ENCODE measurements at regions not wholly inside any gene's neighbourhood (a gene's known extent, or its start where the extent isn't known, plus 50 kb on each side); places are given as distances from the start of the nearest gene placed in this dataset.

DNA sequence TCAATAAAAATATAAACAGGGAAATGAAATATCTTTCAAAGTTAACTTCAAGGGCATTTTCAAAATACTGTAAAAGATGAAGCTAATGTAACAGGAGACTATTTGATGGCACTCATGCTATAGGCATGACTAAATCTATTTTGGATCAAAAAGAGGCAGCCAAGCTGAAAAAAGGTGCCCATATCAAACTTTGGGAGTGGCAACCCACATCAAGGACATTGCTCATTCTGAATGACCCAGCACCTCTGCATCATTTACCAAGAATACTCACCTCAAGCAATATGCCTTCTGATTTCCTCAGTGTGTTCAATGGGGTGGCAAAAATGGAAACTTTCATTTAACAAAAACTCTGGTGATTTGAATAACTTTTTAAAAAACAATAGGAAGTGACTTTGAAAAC lies 853.3 kb downstream of the TLE1 start:
- Histone ChIP-seq H3K9ac (ENCODE audit: control insufficient read depth, extremely low read depth, insufficient read depth, low read length) (no peak overlapping the region), H3K79me2 (ENCODE audit: control insufficient read depth, insufficient read depth, low read length) (no peaks in the 10 kb centered on the region), H3K4me2 (ENCODE audit: control insufficient read depth, extremely low read depth, insufficient read depth, low read depth, low read length) (no peak overlapping the region), H3K4me3 (ENCODE audit: control insufficient read depth in 2 of 3, extremely low read depth in 1 of 3, insufficient read depth in 2 of 3, low read depth in 1 of 3, low read length in 3 of 3) (no peak overlapping the region), H2AFZ (ENCODE audit: control insufficient read depth, low read length) (no peak overlapping the region), H4K20me1 (ENCODE audit: control insufficient read depth, extremely low read depth, insufficient read depth, low read length) (no peaks in the 10 kb centered on the region), H3K4me1 (ENCODE audit: control insufficient read depth, extremely low read depth, insufficient read depth, low read length) (no peaks in the 10 kb centered on the region), H3K27ac (ENCODE audit: control insufficient read depth, insufficient read depth, low read length) (no peak overlapping the region), H3K9me1 (ENCODE audit: control insufficient read depth, extremely low read depth, insufficient read depth, low read length) (no peaks in the 10 kb centered on the region), H3K36me3 (ENCODE audit: control insufficient read depth in 2 of 2, extremely low read depth in 1 of 2, insufficient read depth in 2 of 2, low read length in 2 of 2) (no peaks in the 10 kb centered on the region), H3K27me3 (ENCODE audit: control insufficient read depth, extremely low read depth, insufficient read depth, low read length) (no peaks in the 10 kb centered on the region), H3K9me3 (ENCODE audit: control insufficient read depth, low read depth, low read length) (no peaks in the 10 kb centered on the region)
- FAIRE-seq (no peak), DNase-seq (ENCODE audit: low read depth, low spot score) (no peak)
- dilution Hi-C loops (cut with MboI; ENCODE audit: extremely low pct_ligation_motif_present, low sequenced_read_pairs) = no loop called here
- TF ChIP-seq, protein P1, sequence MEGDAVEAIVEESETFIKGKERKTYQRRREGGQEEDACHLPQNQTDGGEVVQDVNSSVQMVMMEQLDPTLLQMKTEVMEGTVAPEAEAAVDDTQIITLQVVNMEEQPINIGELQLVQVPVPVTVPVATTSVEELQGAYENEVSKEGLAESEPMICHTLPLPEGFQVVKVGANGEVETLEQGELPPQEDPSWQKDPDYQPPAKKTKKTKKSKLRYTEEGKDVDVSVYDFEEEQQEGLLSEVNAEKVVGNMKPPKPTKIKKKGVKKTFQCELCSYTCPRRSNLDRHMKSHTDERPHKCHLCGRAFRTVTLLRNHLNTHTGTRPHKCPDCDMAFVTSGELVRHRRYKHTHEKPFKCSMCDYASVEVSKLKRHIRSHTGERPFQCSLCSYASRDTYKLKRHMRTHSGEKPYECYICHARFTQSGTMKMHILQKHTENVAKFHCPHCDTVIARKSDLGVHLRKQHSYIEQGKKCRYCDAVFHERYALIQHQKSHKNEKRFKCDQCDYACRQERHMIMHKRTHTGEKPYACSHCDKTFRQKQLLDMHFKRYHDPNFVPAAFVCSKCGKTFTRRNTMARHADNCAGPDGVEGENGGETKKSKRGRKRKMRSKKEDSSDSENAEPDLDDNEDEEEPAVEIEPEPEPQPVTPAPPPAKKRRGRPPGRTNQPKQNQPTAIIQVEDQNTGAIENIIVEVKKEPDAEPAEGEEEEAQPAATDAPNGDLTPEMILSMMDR (optimal IDR thresholded peaks at IDR 0.05 in 1 of 3, IDR thresholded peaks at IDR 0.05 in 1 of 3, conservative IDR thresholded peaks at IDR 0.05 in 1 of 3; ENCODE audit: extremely low read depth in 1 of 3, insufficient read depth in 2 of 3, low read length in 3 of 3) = no peak

DNA sequence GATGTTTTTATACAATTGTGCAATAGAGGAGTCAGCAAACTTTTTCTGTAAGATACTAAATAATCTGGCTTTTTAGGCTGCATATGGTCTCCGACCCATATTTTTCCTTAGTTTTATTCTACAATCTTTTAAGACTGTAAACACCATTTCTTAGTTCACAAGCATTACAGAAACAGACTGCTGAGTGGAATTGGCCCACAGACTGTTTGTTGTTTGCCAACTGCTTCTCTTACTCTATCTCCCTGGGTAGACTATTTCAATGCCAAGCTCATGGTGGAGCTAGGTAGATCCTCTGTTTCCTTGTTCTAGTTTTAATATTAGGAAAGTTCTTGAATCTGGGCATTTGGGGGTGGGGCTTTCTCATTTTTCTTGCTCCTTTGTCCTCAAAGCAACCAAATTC lies 857.6 kb downstream of the TLE1 start:
- DNase-seq (ENCODE audit: low read depth, low spot score) (no peak), FAIRE-seq (no peak)
- H3K9me3 ChIP-seq (ENCODE audit: control insufficient read depth, low read depth, low read length) = no peaks in the 10 kb centered on the region
- dilution Hi-C loops (cut with MboI; ENCODE audit: extremely low pct_ligation_motif_present, low sequenced_read_pairs) = no loop called here
- no peak overlapping the region for H3K9ac ChIP-seq (ENCODE audit: control insufficient read depth, extremely low read depth, insufficient read depth, low read length)
- H3K4me2 ChIP-seq (ENCODE audit: control insufficient read depth, extremely low read depth, insufficient read depth, low read depth, low read length) = no peak overlapping the region
- H3K27me3 ChIP-seq (ENCODE audit: control insufficient read depth, extremely low read depth, insufficient read depth, low read length) = no peaks in the 10 kb centered on the region
- no peaks in the 10 kb centered on the region for H3K79me2 ChIP-seq (ENCODE audit: control insufficient read depth, insufficient read depth, low read length)
- no peaks in the 10 kb centered on the region for H3K4me1 ChIP-seq (ENCODE audit: control insufficient read depth, extremely low read depth, insufficient read depth, low read length)
- no peak overlapping the region for H3K27ac ChIP-seq (ENCODE audit: control insufficient read depth, insufficient read depth, low read length)
- no peaks in the 10 kb centered on the region for H4K20me1 ChIP-seq (ENCODE audit: control insufficient read depth, extremely low read depth, insufficient read depth, low read length)
- H3K36me3 ChIP-seq (ENCODE audit: control insufficient read depth in 2 of 2, extremely low read depth in 1 of 2, insufficient read depth in 2 of 2, low read length in 2 of 2) = no peaks in the 10 kb centered on the region
- H3K4me3 ChIP-seq (ENCODE audit: control insufficient read depth in 2 of 3, extremely low read depth in 1 of 3, insufficient read depth in 2 of 3, low read depth in 1 of 3, low read length in 3 of 3) = no peak overlapping the region
- no peaks in the 10 kb centered on the region for H3K9me1 ChIP-seq (ENCODE audit: control insufficient read depth, extremely low read depth, insufficient read depth, low read length)
- TF ChIP-seq EZH2 (IDR thresholded peaks at IDR 0.05; ENCODE audit: low read length) = no peak
- TF ChIP-seq, protein P1 (optimal IDR thresholded peaks at IDR 0.05 in 1 of 3, IDR thresholded peaks at IDR 0.05 in 1 of 3, conservative IDR thresholded peaks at IDR 0.05 in 1 of 3; ENCODE audit: extremely low read depth in 1 of 3, insufficient read depth in 2 of 3, low read length in 3 of 3) = no peak
- H2AFZ ChIP-seq (ENCODE audit: control insufficient read depth, low read length) = no peak overlapping the region
